ENCODE measurements at regions not wholly inside any gene's neighbourhood (a gene's known extent, or its start where the extent isn't known, plus 50 kb on each side); places are given as distances from the start of the nearest gene placed in this dataset.

DNA sequence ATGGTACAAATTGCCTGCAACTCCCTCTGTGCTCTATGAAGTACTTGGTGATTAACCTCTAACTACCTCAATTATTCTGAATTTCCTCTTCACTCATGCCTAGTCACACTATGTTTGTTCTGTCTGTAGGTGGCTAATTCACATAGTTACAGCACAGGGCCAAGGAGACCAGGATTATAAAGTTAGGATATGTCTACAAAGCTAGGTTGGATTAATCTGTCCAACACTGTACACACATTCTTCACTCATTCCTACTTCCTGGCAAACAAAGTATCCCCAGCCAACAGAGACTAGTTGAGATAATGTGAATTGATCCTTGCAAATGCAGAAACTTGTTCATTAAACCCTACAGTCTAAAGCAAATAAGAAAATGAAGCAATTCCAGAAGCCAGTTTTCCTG, 269.8 kb downstream of the HACE1 start:
- intact Hi-C loops (cut with DNase I) = no loop called here
- DNase-seq (no peak), ATAC-seq (no peak)

- no peak for DNase-seq
- ATAC-seq = no peak
- intact Hi-C loops (cut with DNase I) = no loop called here
Measured at GRCh38 chr6:104585646-104586045, 274.1 kb downstream of the HACE1 start.

- ATAC-seq (peak in 1 of 2 donors; percentile 59), DNase-seq (no peak)
- intact Hi-C loops (cut with DNase I) = no loop called here
Measured at GRCh38 chr6:104580452-104580851, 279.3 kb downstream of the HACE1 start.

DNA sequence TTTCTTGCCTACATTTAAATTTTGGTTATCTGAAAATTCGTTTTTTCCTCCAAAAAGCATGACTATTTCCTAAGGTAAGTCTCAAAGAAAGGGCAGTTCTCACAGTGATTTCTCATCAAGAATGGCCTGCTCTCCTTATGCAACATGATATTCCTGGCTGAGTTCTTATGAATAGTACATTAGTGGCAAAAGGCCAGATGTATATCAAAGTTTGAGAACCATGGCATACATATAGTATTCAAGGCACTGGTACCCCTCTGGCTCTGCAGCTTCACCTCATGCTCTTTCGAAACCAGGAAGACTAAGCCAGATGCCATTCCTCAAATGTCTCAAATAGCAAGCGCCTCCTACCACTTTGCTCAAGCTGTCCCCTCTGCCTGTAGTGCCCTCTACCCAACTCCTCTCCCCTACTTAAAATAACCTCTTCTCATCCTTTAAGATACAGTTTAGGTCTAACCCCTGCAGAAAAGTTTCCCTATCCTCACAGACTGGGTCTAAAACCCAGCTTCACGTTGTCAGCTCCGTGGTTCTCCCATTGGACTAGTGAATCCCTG, 280.3 kb downstream of the HACE1 start:
- no peak for DNase-seq
- intact Hi-C loops (cut with DNase I) = no loop called here
- no peak for ATAC-seq

DNA sequence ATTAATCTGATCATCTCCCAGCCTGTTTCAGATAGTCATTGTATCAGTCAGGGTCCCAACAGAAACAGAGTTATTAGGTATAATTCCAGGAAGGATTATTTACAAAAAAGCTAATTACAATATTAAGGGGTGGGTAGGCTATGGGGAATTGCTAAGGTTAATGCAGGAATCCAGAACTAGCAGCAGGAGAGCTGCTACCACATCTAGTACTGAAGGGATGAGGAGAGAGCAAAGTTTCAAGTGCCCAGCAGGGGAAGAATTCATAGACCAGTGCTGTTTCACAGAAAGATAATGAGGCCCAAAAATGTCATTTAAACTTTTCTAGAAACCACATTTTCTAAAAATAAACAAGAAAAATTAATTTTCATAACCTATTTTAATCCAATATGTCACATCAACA, 284.2 kb downstream of the HACE1 start:
- DNase-seq (no peak), ATAC-seq (no peak)
- intact Hi-C loops (cut with DNase I) = no loop called here

- no peak for DNase-seq
- intact Hi-C loops (cut with DNase I) = no loop called here
- no peak for ATAC-seq
Measured at GRCh38 chr6:104574135-104574750, 285.5 kb downstream of the HACE1 start.

DNA sequence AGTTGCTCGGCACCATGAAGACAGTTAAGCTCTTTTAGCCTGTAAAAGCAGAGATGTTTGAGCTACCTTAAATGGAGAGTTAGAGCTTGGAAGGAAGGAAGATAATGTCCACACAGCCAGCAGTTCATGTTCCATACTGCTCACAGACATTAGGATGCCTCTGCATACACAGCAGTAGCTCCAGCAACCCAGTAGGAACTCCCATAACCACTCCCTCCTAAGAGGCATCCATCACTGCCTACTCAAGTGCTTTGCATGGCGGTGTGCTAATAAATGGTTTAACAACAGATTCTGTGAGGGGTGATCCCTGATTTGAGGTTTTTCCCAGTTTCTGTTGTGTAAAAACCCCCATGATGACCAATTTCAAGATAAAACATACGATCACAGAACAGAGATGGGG, 286.4 kb downstream of the HACE1 start:
- intact Hi-C loops (cut with DNase I) = no loop called here
- no peak for DNase-seq
- ATAC-seq = no peak

GRCh38 chr6:104572901-104573300, 286.8 kb downstream of the HACE1 start:
- no peak for ATAC-seq
- DNase-seq = no peak
- intact Hi-C loops (cut with DNase I) = no loop called here

- intact Hi-C loops (cut with DNase I) = no loop called here
- DNase-seq (no peak), ATAC-seq (no peak)
Measured at GRCh38 chr6:104566411-104566810, 293.3 kb downstream of the HACE1 start.

GRCh38 chr6:104563306-104563705, 296.4 kb downstream of the HACE1 start:
- ATAC-seq (no peak), DNase-seq (no peak)
- intact Hi-C loops (cut with DNase I) = no loop called here

DNA sequence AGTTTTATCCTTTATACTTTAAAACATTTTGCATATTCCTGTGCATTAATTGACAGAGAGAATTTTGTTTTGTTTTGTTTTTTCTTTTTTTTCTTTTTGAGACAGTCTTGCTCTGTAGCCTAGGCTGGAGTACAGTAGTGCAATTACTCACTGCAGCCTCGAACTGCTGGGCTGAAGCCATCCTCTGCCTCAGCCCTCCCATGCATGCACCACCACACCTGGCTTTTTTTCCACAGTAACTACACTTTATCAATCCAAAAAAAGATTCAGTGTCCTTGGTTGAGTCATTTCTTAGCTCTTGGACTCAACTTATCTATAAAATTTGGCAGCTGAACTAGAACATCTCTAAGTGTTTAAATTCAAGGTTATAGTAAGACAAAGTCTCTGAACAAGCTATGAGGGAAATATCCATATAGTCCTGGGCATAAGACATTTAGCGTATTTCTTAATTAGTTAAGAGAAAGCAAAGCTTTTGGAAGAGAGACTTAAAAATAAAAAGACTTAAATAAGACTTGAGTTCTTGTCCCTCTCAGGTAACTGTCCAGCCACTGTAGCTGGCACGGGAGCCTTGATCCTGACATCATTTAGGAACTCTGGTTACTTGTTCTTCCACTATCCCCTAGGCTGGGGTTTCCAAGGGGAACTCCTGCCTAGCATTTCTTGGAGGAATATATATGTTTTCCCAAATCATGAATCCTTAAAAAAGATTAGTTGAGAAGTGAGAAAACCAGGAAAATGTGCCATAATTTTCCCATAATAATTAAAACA, 300.1 kb downstream of the HACE1 start:
- intact Hi-C loops (cut with DNase I) = no loop called here
- DNase-seq (no peak), ATAC-seq (no peak)

DNA sequence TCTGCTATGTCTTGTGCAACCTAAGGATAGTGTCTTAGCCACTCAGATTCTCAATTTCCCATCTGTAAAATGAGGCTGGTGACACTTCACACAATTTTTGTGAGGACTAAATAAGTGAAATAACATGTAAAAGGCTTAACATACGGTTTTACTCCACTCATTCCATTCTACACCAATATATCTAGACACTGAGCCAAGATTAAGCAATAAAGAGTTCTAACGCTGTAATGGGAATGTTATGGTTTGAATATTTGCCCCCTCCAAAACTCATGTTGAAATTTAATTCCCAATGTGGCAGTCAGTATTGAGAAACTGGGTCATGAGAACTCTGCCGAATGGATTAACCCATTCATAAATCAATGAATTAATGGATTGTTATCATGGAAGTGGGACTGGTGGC, 301.0 kb downstream of the HACE1 start:
- DNase-seq = no peak
- intact Hi-C loops (cut with DNase I) = no loop called here
- no peak for ATAC-seq

- DNase-seq (no peak), ATAC-seq (no peak)
- intact Hi-C loops (cut with DNase I) = no loop called here
Measured at GRCh38 chr6:104548297-104548696, 311.4 kb downstream of the HACE1 start.

DNA sequence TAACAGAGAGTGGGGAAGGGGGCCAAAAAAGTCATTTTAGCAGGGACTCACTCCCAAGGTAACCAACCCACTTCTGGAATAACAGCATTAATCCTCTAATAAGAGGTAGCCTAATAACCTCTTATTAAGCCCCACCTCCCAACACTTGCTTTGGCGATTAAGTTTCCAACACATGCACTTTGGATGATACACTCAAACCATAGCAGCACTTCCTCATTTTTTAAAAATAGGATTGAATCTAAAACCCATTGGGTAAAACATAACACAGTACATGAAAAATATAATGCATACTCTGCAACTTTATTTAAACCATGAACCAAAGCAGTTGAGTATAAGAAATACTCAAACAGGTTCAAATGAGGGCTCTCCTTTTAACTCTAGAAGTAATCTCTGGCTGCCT, 318.3 kb downstream of the HACE1 start:
- ATAC-seq (no peak), DNase-seq (no peak)
- intact Hi-C loops (cut with DNase I) = no loop called here

- intact Hi-C loops (cut with DNase I) = no loop called here
- no peak for ATAC-seq
- no peak for DNase-seq
Measured at GRCh38 chr6:104540743-104541142, 319.0 kb downstream of the HACE1 start.

GRCh38 chr6:104539173-104539572, 320.5 kb downstream of the HACE1 start:
- DNase-seq (no peak), ATAC-seq (no peak)
- intact Hi-C loops (cut with DNase I) = no loop called here

- intact Hi-C loops (cut with DNase I) = no loop called here
- DNase-seq (no peak), ATAC-seq (no peak)
Measured at GRCh38 chr6:104537872-104538271, 321.8 kb downstream of the HACE1 start.

DNA sequence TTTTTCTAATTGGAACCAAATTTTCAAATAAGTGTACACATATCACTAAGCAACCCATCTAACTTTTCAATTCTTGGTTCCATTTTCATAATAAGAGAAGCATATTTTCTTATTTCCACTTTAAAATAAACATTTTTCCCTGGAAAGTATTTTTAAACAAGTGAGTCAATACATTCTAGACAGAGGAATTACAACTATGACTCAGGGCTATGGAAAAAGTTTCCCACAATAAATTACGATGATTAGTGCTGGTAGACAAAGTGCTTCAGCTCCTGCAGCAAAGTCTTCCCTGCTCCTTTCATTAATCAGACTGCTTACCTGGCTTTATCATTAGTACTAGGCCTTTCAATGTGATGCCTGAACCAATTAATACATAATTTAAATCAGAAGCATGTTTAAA, 322.5 kb downstream of the HACE1 start:
- ATAC-seq (no peak), DNase-seq (no peak)
- intact Hi-C loops (cut with DNase I) = no loop called here

- intact Hi-C loops (cut with DNase I) = no loop called here
- no peak for ATAC-seq
Measured at GRCh38 chr6:104532462-104532861, 327.3 kb downstream of the HACE1 start.

DNA sequence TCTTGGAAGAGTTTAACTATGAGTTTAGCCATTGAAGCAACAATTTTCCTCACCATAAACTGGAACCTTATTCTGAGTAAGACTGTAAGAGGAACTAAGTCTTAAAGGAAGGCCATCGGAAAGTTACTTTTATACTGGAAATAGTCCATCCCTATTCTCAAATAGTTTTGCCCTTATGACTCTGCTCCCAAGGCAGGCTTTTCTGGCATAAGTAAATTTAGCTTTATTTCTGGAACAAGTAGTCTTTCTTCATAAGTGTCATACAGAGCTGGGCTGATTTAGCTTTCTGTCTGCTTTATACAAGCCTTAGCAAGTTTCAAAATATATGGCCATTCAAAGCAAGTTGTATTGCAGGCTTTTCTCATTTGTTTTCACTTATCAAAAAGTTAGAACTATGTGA, 328.1 kb downstream of the HACE1 start:
- no peak for ATAC-seq
- intact Hi-C loops (cut with DNase I) = no loop called here
- no peak for DNase-seq

More at GRCh38 chr6:104532462-104532861, 327.3 kb downstream of the HACE1 start:
- DNase-seq = no peak

Data from left cardiac atrium (tissue), 4 donors.